Colonic mucosa (tissue), 4 donors: ENCODE measurements at regions not wholly inside any gene's neighbourhood (a gene's known extent, or its start where the extent isn't known, plus 50 kb on each side); places are given as distances from the start of the nearest gene placed in this dataset.

Experiments used
- DNase-seq: peaks from one replicate; pipeline ENCODE4 v3.0.0-alpha.2; 2020
- H3K27ac ChIP-seq: fragments of 200-600 bp; one replicate; pipeline ENCODE4 v1.8.0; 2021
- H3K27me3 ChIP-seq: fragments of 200-600 bp; one replicate; pipeline ENCODE4 v1.8.0; 2021
- H3K36me3 ChIP-seq: fragments of 200-600 bp; one replicate; pipeline ENCODE4 v1.8.0; 2021
- H3K4me1 ChIP-seq: fragments of 200-600 bp; one replicate; pipeline ENCODE4 v1.8.0; 2021; ENCODE audit warnings: mild to moderate bottlenecking
- H3K4me3 ChIP-seq: fragments of 200-600 bp; one replicate; pipeline ENCODE4 v1.8.0; 2021
- H3K9ac ChIP-seq, 2 donors: one replicate each; pipeline ENCODE4 v1.7.0; 2013; ENCODE audit warnings: control low read depth in 2 of 2, low read depth in 2 of 2, low read length in 2 of 2
- H3K9me3 ChIP-seq: fragments of 200-600 bp; one replicate; pipeline ENCODE4 v1.8.0; 2021
- CTCF ChIP-seq: fragments of 200-600 bp; IDR thresholded peaks from one replicate; pipeline ENCODE4 v1.8.0; 2022; ENCODE audit warnings: antibody characterized with exemption, mild to moderate bottlenecking
- intact Hi-C: fragments of 100-400 bp; cut with DNase I; formaldehyde crosslinking; loops from one replicate; pipeline ENCODE4 v1.14.1; 2022
- donor health status: healthy.
- donor health status: DM: no; HTN: no; CAD: no.
- donor health status: DM: no; HTN: no; CAD: no.

- intact Hi-C loops, result no loop called here
- no peaks in the 10 kb centered on the region for H3K27me3 ChIP-seq
- H3K36me3 ChIP-seq, result no peaks in the 10 kb centered on the region
- no peaks in the 10 kb centered on the region for H3K4me1 ChIP-seq
- no peak overlapping the region for H3K27ac ChIP-seq
- no peak overlapping the region for H3K9ac ChIP-seq
- no peak for DNase-seq
- no peak overlapping the region for H3K4me3 ChIP-seq
- H3K9me3 ChIP-seq, result no peaks in the 10 kb centered on the region
- no peak for TF ChIP-seq CTCF
These were observed 244.9 kb upstream of the EPHA4 start for GRCh38 chr2:221817052-221817451.

GRCh38 chr2:221816566-221816965 is 244.5 kb upstream of the EPHA4 start:
- TF ChIP-seq CTCF, result no peak
- H3K27ac ChIP-seq, result no peak overlapping the region
- no peaks in the 10 kb centered on the region for H3K36me3 ChIP-seq
- DNase-seq, result no peak
- no peaks in the 10 kb centered on the region for H3K27me3 ChIP-seq
- no peak overlapping the region for H3K4me3 ChIP-seq
- intact Hi-C loops, result no loop called here
- H3K9me3 ChIP-seq, result no peaks in the 10 kb centered on the region
- no peak overlapping the region for H3K9ac ChIP-seq
- no peaks in the 10 kb centered on the region for H3K4me1 ChIP-seq

GRCh38 chr2:221810650-221811049 is 238.5 kb upstream of the EPHA4 start:
- intact Hi-C loops, result no loop called here
- Histone ChIP-seq H3K9ac (no peak overlapping the region), H3K4me1 (no peaks in the 10 kb centered on the region), H3K4me3 (no peak overlapping the region), H3K27me3 (no peaks in the 10 kb centered on the region), H3K36me3 (no peaks in the 10 kb centered on the region), H3K9me3 (no peaks in the 10 kb centered on the region), H3K27ac (no peak overlapping the region)
- TF ChIP-seq CTCF, result no peak
- DNase-seq, result no peak

GRCh38 chr2:221810245-221810644 is 238.1 kb upstream of the EPHA4 start:
- Histone ChIP-seq H3K9me3 (no peaks in the 10 kb centered on the region), H3K27me3 (no peaks in the 10 kb centered on the region), H3K4me3 (no peak overlapping the region), H3K9ac (no peak overlapping the region), H3K27ac (no peak overlapping the region), H3K4me1 (no peaks in the 10 kb centered on the region), H3K36me3 (no peaks in the 10 kb centered on the region)
- DNase-seq, result no peak
- TF ChIP-seq CTCF, result no peak
- intact Hi-C loops, result no loop called here

- Histone ChIP-seq H3K4me3 (no peak overlapping the region), H3K27ac (no peak overlapping the region), H3K9ac (no peak overlapping the region), H3K9me3 (no peaks in the 10 kb centered on the region), H3K27me3 (no peaks in the 10 kb centered on the region), H3K36me3 (no peaks in the 10 kb centered on the region), H3K4me1 (no peaks in the 10 kb centered on the region)
- no peak for TF ChIP-seq CTCF
- intact Hi-C loops, result no loop called here
- no peak for DNase-seq
These were observed 236.4 kb upstream of the EPHA4 start for GRCh38 chr2:221808488-221808887.

GRCh38 chr2:221807706-221808105 is 235.6 kb upstream of the EPHA4 start:
- Histone ChIP-seq H3K4me3 (no peak overlapping the region), H3K4me1 (no peaks in the 10 kb centered on the region), H3K36me3 (no peaks in the 10 kb centered on the region), H3K9ac (no peak overlapping the region), H3K27ac (no peak overlapping the region), H3K27me3 (no peaks in the 10 kb centered on the region), H3K9me3 (no peaks in the 10 kb centered on the region)
- no peak for DNase-seq
- intact Hi-C loops, result no loop called here
- no peak for TF ChIP-seq CTCF
